Calu3 (cell line): ENCODE measurements at regions not wholly inside any gene's neighbourhood (a gene's known extent, or its start where the extent isn't known, plus 50 kb on each side); places are given as distances from the start of the nearest gene placed in this dataset.

Source experiments
- BruUV-seq: library from RNA; stranded (reverse); fragments of 400-500 nt; replicated peaks from 2 replicates; lab custom pipeline; 2021; lab: Mats Ljungman, UMichigan
- CTCF ChIA-PET: fragments of 300-600 bp; sonication (Branson Sonifier 250); formaldehyde crosslinking; loops from one replicate; lab custom pipeline; 2022; ENCODE audit warnings: antibody characterized with exemption; lab: Charles Lee
- DNase-seq: peaks from one replicate; pipeline ENCODE4 v3.0.0; 2022
- H3K27ac Mint-ChIP-seq: one replicate; pipeline ENCODE4 v1.8.0; 2022; ENCODE audit warnings: mixed read lengths; ENCODE audit not compliant: unreplicated experiment
- H3K27me3 Mint-ChIP-seq: one replicate; pipeline ENCODE4 v1.8.0; 2022; ENCODE audit warnings: mixed read lengths; ENCODE audit not compliant: unreplicated experiment
- H3K36me3 Mint-ChIP-seq: one replicate; pipeline ENCODE4 v1.8.0; 2022; ENCODE audit warnings: mild to moderate bottlenecking, moderate library complexity, mixed read lengths; ENCODE audit not compliant: insufficient read depth, unreplicated experiment
- H3K4me1 Mint-ChIP-seq: one replicate; pipeline ENCODE4 v1.8.0; 2022; ENCODE audit warnings: mild to moderate bottlenecking, low read depth, mixed read lengths; ENCODE audit not compliant: unreplicated experiment
- H3K4me3 Mint-ChIP-seq: one replicate; pipeline ENCODE4 v1.8.0; 2022; ENCODE audit warnings: mild to moderate bottlenecking, low read depth, moderate library complexity, mixed read lengths; ENCODE audit not compliant: unreplicated experiment
- H3K9me3 Mint-ChIP-seq: one replicate; pipeline ENCODE4 v1.8.0; 2022; ENCODE audit warnings: low read depth, mixed read lengths; ENCODE audit not compliant: unreplicated experiment
- CTCF ChIP-seq: fragments of 200-600 bp; IDR thresholded peaks from one replicate; pipeline ENCODE4 v1.8.0; 2022; ENCODE audit warnings: antibody characterized with exemption; ENCODE audit not compliant: unreplicated experiment
- intact Hi-C: fragments of 100-400 bp; cut with micrococcal nuclease; formaldehyde crosslinking; loops from one replicate; pipeline ENCODE4 v1.10.0; 2022; ENCODE audit not compliant: unreplicated experiment

GRCh38 chr6:91243436-91243835 lies 656.6 kb upstream of the MAP3K7 start:
- intact Hi-C loops, result no loop called here
- H3K9me3 Mint-ChIP-seq, result no peaks in the 10 kb centered on the region
- no peak for TF ChIP-seq CTCF
- no peak overlapping the region for H3K4me3 Mint-ChIP-seq
- BruUV-seq, result no TSS peak
- no peak for DNase-seq
- H3K27ac Mint-ChIP-seq, result no peak overlapping the region
- no peaks in the 10 kb centered on the region for H3K36me3 Mint-ChIP-seq
- no peaks in the 10 kb centered on the region for H3K4me1 Mint-ChIP-seq
- no peaks in the 10 kb centered on the region for H3K27me3 Mint-ChIP-seq
- CTCF ChIA-PET, result interaction anchor here (0.6 kb wide), 1 partner anchor 1509 kb away, joined by 3 read pairs; no protein-coding TSS in a partner anchor

GRCh38 chr6:91242614-91242949 lies 655.7 kb upstream of the MAP3K7 start:
- no peak for DNase-seq
- Mint-ChIP-seq H3K4me3 (no peak overlapping the region), H3K27ac (no peak overlapping the region), H3K27me3 (no peaks in the 10 kb centered on the region), H3K36me3 (no peaks in the 10 kb centered on the region), H3K9me3 (no peaks in the 10 kb centered on the region), H3K4me1 (no peaks in the 10 kb centered on the region)
- intact Hi-C loops, result no loop called here
- CTCF ChIA-PET, result no interaction called here
- BruUV-seq, result no TSS peak
- TF ChIP-seq CTCF, result no peak

DNA sequence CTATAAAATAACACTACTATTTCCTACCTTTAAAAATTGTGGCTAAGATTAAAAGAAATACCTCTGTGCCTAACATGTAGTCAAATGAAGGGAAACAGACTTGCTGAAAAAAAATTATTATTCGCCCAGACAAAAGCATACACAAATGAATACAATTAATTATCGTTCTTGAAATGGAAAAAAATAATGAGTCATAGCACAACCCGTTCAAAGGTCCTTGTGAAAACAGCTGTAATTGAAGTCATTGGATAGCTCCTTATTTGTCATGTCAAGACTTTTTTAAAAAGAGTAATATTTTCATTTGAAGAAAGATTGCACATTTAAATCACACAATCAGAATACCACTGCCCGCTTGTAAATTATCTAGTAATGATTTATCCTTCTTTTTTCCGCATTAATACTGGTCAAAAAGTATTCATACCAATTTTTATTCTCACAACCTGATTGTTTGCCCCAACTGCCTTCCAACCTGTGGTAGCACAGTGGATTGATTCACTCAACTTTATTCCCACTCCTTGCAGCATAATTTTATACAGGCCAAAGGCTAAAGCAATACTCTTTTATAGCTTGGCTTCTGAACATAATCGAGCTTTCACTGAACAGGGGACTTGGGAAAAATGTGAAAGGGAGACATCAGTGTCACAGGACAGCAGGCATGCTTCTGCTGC lies 655.2 kb upstream of the MAP3K7 start:
- CTCF ChIA-PET, result no interaction called here
- no peaks in the 10 kb centered on the region for H3K27me3 Mint-ChIP-seq
- H3K4me1 Mint-ChIP-seq, result no peaks in the 10 kb centered on the region
- no peak for TF ChIP-seq CTCF
- H3K36me3 Mint-ChIP-seq, result no peaks in the 10 kb centered on the region
- no peaks in the 10 kb centered on the region for H3K9me3 Mint-ChIP-seq
- no peak for DNase-seq
- H3K4me3 Mint-ChIP-seq, result no peak overlapping the region
- H3K27ac Mint-ChIP-seq, result no peak overlapping the region
- intact Hi-C loops, result no loop called here
- no TSS peak for BruUV-seq

- TF ChIP-seq CTCF, result no peak
- no peak for DNase-seq
- Mint-ChIP-seq H3K4me1 (no peaks in the 10 kb centered on the region), H3K27ac (no peak overlapping the region), H3K9me3 (no peaks in the 10 kb centered on the region), H3K36me3 (no peaks in the 10 kb centered on the region), H3K27me3 (no peaks in the 10 kb centered on the region), H3K4me3 (no peak overlapping the region)
- no TSS peak for BruUV-seq
- CTCF ChIA-PET, result no interaction called here
- intact Hi-C loops, result no loop called here
Measured at GRCh38 chr6:91240878-91241603, 654.2 kb upstream of the MAP3K7 start.
